Testis (tissue), 2 donors: ENCODE measurements at regions not wholly inside any gene's neighbourhood (a gene's known extent, or its start where the extent isn't known, plus 50 kb on each side); places are given as distances from the start of the nearest gene placed in this dataset.

ENCODE experiments used
- DNase-seq: peaks from one replicate; pipeline ENCODE4 v3.0.0-alpha.2; 2019
- H3K27ac ChIP-seq, 2 donors: fragments of 200-600 bp; sonication (generic); one replicate each; pipeline ENCODE4 v1.5.1; 2019
- H3K27me3 ChIP-seq: fragments of 200-600 bp; sonication (generic); one replicate; pipeline ENCODE4 v1.5.1; 2019
- H3K36me3 ChIP-seq: fragments of 200-600 bp; sonication (generic); one replicate; pipeline ENCODE4 v1.5.1; 2017; ENCODE audit warnings: low read depth; ENCODE audit errors: missing control alignments
- H3K4me1 ChIP-seq: fragments of 200-600 bp; sonication (generic); one replicate; pipeline ENCODE4 v1.5.1; 2019
- H3K4me3 ChIP-seq, 2 donors: fragments of 200-600 bp; sonication (generic); one replicate each; pipeline ENCODE4 v1.5.1; 2017 to 2019
- H3K9me3 ChIP-seq: fragments of 200-600 bp; sonication (generic); one replicate; pipeline ENCODE4 v1.5.1; 2017
- POLR2A ChIP-seq: fragments of 450-650 bp; IDR thresholded peaks from one replicate; pipeline ENCODE4 v1.6.1; 2017; ENCODE audit warnings: antibody characterized with exemption, mild to moderate bottlenecking, moderate library complexity
- WGBS, 2 donors: methylation state at CpG; one replicate each; pipeline ENCODE4 v1.1.5; 2018; 5-methylcytosine and 5-hydroxymethylcytosine counted together
- intact Hi-C: fragments of 100-400 bp; cut with DNase I; formaldehyde crosslinking; loops from one replicate; pipeline ENCODE4 v1.15.1; 2023; ENCODE audit warnings: low total_unique reads
- TF ChIP-seq, protein P1 (sequence below), 3 experiments: fragments of 450-650 bp in 2 of 3; fragments of 200-600 bp in 1 of 3; sonication (generic) in 1 of 3; IDR thresholded peaks; one replicate each; pipeline ENCODE4 v1.5.1; 2016 to 2019; ENCODE audit warnings: antibody characterized with exemption in 3 of 3, mild to moderate bottlenecking in 2 of 3, moderate library complexity in 1 of 3

DNA sequence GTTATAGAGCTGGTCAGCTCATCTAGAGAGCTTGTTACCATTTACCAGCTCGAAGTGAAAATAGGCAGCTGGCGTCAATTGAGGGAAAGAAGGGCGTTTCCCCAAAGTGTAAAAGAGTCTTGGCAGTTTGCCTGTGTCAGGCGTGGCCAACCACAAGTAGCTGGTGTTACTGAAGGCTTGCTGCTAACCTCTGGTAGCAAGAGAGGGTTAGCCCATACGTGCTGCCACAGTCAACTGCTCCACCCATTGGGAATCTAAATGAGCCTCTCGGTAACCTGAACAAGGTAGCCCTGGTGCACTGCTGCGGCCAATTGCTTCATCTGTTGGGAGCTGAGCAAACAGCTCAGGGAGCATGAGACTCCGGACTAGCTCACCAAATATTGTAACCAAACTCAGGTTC, 314.9 kb upstream of the SLITRK5 start:
- no peaks in the 10 kb centered on the region for H3K27me3 ChIP-seq
- no peak overlapping the region for H3K27ac ChIP-seq
- H3K9me3 ChIP-seq, result no peaks in the 10 kb centered on the region
- no peak for DNase-seq
- H3K4me1 ChIP-seq, result no peaks in the 10 kb centered on the region
- intact Hi-C loops, result no loop called here
- H3K36me3 ChIP-seq, result no peaks in the 10 kb centered on the region
- no peak overlapping the region for H3K4me3 ChIP-seq
- TF ChIP-seq, protein P1, sequence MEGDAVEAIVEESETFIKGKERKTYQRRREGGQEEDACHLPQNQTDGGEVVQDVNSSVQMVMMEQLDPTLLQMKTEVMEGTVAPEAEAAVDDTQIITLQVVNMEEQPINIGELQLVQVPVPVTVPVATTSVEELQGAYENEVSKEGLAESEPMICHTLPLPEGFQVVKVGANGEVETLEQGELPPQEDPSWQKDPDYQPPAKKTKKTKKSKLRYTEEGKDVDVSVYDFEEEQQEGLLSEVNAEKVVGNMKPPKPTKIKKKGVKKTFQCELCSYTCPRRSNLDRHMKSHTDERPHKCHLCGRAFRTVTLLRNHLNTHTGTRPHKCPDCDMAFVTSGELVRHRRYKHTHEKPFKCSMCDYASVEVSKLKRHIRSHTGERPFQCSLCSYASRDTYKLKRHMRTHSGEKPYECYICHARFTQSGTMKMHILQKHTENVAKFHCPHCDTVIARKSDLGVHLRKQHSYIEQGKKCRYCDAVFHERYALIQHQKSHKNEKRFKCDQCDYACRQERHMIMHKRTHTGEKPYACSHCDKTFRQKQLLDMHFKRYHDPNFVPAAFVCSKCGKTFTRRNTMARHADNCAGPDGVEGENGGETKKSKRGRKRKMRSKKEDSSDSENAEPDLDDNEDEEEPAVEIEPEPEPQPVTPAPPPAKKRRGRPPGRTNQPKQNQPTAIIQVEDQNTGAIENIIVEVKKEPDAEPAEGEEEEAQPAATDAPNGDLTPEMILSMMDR (IDR thresholded peaks at IDR 0.05), result no peak
- no peak for TF ChIP-seq POLR2A
- WGBS, 2 donors, result 79 to 86% methylated on average over 8 of the region's 8 CpGs

GRCh38 chr13:87358319-87358718, 312.9 kb upstream of the SLITRK5 start:
- no peaks in the 10 kb centered on the region for H3K27me3 ChIP-seq
- no peak overlapping the region for H3K4me3 ChIP-seq
- DNase-seq, result no peak
- H3K36me3 ChIP-seq, result no peaks in the 10 kb centered on the region
- H3K4me1 ChIP-seq, result no peaks in the 10 kb centered on the region
- no peak for TF ChIP-seq POLR2A
- TF ChIP-seq, protein P1 (IDR thresholded peaks at IDR 0.05), result no peak
- H3K9me3 ChIP-seq, result no peaks in the 10 kb centered on the region
- H3K27ac ChIP-seq, result no peak overlapping the region
- intact Hi-C loops, result no loop called here

DNA sequence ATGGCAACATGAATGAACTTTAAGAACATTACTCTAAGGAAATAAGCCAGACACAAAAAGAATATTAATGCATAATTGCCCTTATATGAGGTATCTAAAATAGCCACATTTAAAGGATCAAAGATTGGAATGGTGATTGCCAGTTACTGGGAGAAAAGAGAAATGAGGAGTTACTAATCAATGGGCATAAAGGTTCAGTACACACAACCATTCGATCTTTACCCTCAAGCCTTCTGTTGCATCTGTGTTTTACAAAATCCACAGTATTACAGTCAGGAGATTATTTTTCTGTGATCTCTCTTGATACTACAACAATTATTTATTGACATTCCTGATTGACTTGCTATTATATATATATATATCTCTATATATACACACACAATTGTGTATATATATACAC, 310.0 kb upstream of the SLITRK5 start:
- DNase-seq, result no peak
- TF ChIP-seq POLR2A, result no peak
- TF ChIP-seq, protein P1 (IDR thresholded peaks at IDR 0.05), result no peak
- H3K27ac ChIP-seq, result no peak overlapping the region
- no peak overlapping the region for H3K4me3 ChIP-seq
- intact Hi-C loops, result no loop called here
- H3K4me1 ChIP-seq, result no peaks in the 10 kb centered on the region
- no peaks in the 10 kb centered on the region for H3K9me3 ChIP-seq
- WGBS, 2 donors, result 96 to 97% methylated on average over 1 of the region's 1 CpG
- no peaks in the 10 kb centered on the region for H3K36me3 ChIP-seq
- H3K27me3 ChIP-seq, result no peaks in the 10 kb centered on the region

- Histone ChIP-seq H3K27me3 (no peaks in the 10 kb centered on the region), H3K27ac (no peak overlapping the region), H3K4me1 (no peaks in the 10 kb centered on the region), H3K9me3 (no peaks in the 10 kb centered on the region), H3K36me3 (no peaks in the 10 kb centered on the region), H3K4me3 (no peak overlapping the region)
- TF ChIP-seq, protein P1 (IDR thresholded peaks at IDR 0.05), result no peak
- no peak for TF ChIP-seq POLR2A
- WGBS, 2 donors, result 93% methylated on average over 2 of the region's 2 CpGs
- intact Hi-C loops, result no loop called here
- no peak for DNase-seq
These were observed 302.5 kb upstream of the SLITRK5 start for GRCh38 chr13:87368639-87369038.

DNA sequence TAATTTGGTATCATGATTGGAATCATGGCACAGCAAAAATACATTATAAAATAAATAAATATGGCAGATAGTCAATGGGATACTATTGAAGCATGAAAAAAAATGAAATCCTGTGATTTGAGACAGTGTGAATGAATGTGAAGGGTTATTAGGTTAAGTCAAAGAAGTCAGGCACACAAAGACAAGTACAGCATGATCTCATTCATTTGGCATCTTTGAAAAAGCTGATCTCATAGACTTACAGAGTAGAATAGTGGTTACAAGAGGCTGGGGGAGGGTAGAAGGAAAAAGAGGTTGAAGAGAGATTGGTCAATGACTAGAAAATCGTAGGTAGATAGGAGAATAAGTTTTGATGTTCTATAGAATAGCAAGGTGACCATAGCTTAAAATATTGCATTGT, 295.1 kb upstream of the SLITRK5 start:
- no peak for DNase-seq
- no peaks in the 10 kb centered on the region for H3K36me3 ChIP-seq
- H3K9me3 ChIP-seq, result no peaks in the 10 kb centered on the region
- TF ChIP-seq, protein P1 (IDR thresholded peaks at IDR 0.05), result no peak
- no peak for TF ChIP-seq POLR2A
- H3K27me3 ChIP-seq, result no peaks in the 10 kb centered on the region
- H3K4me3 ChIP-seq, result no peak overlapping the region
- H3K27ac ChIP-seq, result no peak overlapping the region
- intact Hi-C loops, result no loop called here
- WGBS, 2 donors, result 56 to 58% methylated on average over 1 of the region's 1 CpG
- H3K4me1 ChIP-seq, result no peaks in the 10 kb centered on the region
